HG03196 (cell line): ENCODE measurements at regions not wholly inside any gene's neighbourhood (a gene's known extent, or its start where the extent isn't known, plus 50 kb on each side); places are given as distances from the start of the nearest gene placed in this dataset.
"Not testable (repeated sequence)": the region's sequence is repeated elsewhere in the genome, so short reads cannot be mapped to it uniquely, and the experiment has no call there.

Experiments used
- ATAC-seq: cut with Tn5 transposase; IDR thresholded peaks from one replicate; pipeline ENCODE4 v1.9.1; 2021; ENCODE audit not compliant: unreplicated experiment

- no peak for ATAC-seq
Measured at GRCh38 chr12:91702843-91703425, 442.7 kb downstream of the BTG1 start.

- no peak for ATAC-seq
Measured at GRCh38 chr12:91695964-91696363, 449.7 kb downstream of the BTG1 start.

GRCh38 chr12:91695406-91695805 is 450.2 kb downstream of the BTG1 start:
- ATAC-seq, result not testable (repeated sequence)

GRCh38 chr12:91690531-91690930 is 455.1 kb downstream of the BTG1 start:
- ATAC-seq, result no peak

GRCh38 chr12:91687052-91688017 is 458.3 kb downstream of the BTG1 start:
- no peak for ATAC-seq

GRCh38 chr12:91685917-91686316 is 459.7 kb downstream of the BTG1 start:
- ATAC-seq, result no peak

GRCh38 chr12:91681751-91682150 is 463.9 kb downstream of the BTG1 start:
- no peak for ATAC-seq

- ATAC-seq, result no peak
Measured at GRCh38 chr12:91680864-91681263, 464.8 kb downstream of the BTG1 start.

- ATAC-seq, result no peak
Measured at GRCh38 chr12:91677556-91677955, 468.1 kb downstream of the BTG1 start.

GRCh38 chr12:91675401-91675800 is 470.2 kb downstream of the BTG1 start:
- ATAC-seq, result no peak

GRCh38 chr12:91672130-91672529 is 473.5 kb downstream of the BTG1 start:
- no peak for ATAC-seq

- no peak for ATAC-seq
Measured at GRCh38 chr12:91667694-91668093, 478.0 kb downstream of the BTG1 start.

- ATAC-seq, result no peak
Measured at GRCh38 chr12:91663744-91664143, 481.1 kb upstream of the DCN start.

GRCh38 chr12:91663310-91663709 is 480.7 kb upstream of the DCN start:
- ATAC-seq, result no peak

GRCh38 chr12:91662021-91662420 is 479.4 kb upstream of the DCN start:
- ATAC-seq, result no peak

GRCh38 chr12:91657032-91657431 is 474.4 kb upstream of the DCN start:
- ATAC-seq, result no peak

- ATAC-seq, result no peak
Measured at GRCh38 chr12:91655966-91656365, 473.3 kb upstream of the DCN start.

- ATAC-seq, result no peak
Measured at GRCh38 chr12:91654087-91654486, 471.5 kb upstream of the DCN start.

- no peak for ATAC-seq
Measured at GRCh38 chr12:91651728-91652127, 469.1 kb upstream of the DCN start.

GRCh38 chr12:91643763-91644162 is 461.1 kb upstream of the DCN start:
- no peak for ATAC-seq

GRCh38 chr12:91640021-91640420 is 457.4 kb upstream of the DCN start:
- no peak for ATAC-seq

- no peak for ATAC-seq
Measured at GRCh38 chr12:91639327-91639726, 456.7 kb upstream of the DCN start.
